GM12865 (cell line): ENCODE measurements at regions not wholly inside any gene's neighbourhood (a gene's known extent, or its start where the extent isn't known, plus 50 kb on each side); places are given as distances from the start of the nearest gene placed in this dataset.
A peak's percentile ranks its signal among the peaks of the same experiment; 100 is the strongest.

Source experiments
- DNase-seq: peaks from one replicate; pipeline ENCODE4 v3.0.0; 2010; ENCODE audit warnings: low read depth
- H3K4me3 ChIP-seq: 2 replicates; pipeline ENCODE4 v1.5.1; 2011; ENCODE audit warnings: mild to moderate bottlenecking, low read depth, low read length, control low read depth
- TF ChIP-seq, protein P1 (sequence below): IDR thresholded peaks from 2 replicates; pipeline ENCODE4 v1.5.1; 2011; ENCODE audit warnings: low read length, control low read depth, low read depth, inconsistent platforms; ENCODE audit not compliant: insufficient read depth; ENCODE audit errors: missing control alignments

DNA sequence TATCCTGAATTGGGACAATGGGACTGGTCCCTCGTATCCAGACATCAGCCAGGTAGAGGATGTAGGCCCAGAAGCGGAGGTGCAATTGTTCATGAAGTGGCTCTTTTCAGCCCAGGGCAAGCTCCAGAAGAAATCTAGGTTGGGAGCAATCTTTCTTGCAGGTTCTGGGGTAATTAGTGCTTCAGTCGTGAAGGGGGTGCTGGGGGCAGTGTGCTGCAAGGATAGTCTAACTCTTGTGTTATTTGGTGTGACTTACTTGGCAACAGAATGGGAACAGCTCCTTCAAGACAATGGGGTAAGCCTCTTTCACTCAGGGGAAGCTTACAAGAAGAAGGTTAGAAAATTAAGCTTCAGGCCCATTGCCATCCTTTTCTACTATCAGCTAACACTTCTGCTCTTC, 273.0 kb downstream of the DIPK2A start:
- DNase-seq = peak; percentile 35

DNA sequence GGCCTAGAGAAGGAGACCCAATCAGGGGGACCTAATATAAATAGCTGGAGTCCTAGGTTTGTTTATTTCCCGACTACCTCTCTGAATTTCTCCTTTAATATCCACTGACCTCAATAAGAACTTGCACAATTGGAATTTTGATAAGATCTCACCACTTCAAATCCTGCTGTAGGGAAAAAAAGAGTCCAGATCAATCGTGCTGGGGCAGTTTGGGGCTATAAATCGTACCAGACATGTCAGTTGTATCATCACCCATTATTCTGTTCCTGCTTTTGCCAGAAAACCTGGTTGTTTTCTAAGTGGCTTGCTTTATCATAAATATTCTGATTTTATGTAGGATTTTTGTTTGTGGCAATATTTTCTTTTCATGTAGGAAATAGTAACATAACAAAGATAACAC, 281.3 kb downstream of the DIPK2A start:
- TF ChIP-seq, protein P1, sequence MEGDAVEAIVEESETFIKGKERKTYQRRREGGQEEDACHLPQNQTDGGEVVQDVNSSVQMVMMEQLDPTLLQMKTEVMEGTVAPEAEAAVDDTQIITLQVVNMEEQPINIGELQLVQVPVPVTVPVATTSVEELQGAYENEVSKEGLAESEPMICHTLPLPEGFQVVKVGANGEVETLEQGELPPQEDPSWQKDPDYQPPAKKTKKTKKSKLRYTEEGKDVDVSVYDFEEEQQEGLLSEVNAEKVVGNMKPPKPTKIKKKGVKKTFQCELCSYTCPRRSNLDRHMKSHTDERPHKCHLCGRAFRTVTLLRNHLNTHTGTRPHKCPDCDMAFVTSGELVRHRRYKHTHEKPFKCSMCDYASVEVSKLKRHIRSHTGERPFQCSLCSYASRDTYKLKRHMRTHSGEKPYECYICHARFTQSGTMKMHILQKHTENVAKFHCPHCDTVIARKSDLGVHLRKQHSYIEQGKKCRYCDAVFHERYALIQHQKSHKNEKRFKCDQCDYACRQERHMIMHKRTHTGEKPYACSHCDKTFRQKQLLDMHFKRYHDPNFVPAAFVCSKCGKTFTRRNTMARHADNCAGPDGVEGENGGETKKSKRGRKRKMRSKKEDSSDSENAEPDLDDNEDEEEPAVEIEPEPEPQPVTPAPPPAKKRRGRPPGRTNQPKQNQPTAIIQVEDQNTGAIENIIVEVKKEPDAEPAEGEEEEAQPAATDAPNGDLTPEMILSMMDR = no peak
- no peak overlapping the region for H3K4me3 ChIP-seq
- no peak for DNase-seq

More for the DNA sequence above, 273.0 kb downstream of the DIPK2A start:
- TF ChIP-seq, protein P1 = no peak
- H3K4me3 ChIP-seq = no peak overlapping the region

DNA sequence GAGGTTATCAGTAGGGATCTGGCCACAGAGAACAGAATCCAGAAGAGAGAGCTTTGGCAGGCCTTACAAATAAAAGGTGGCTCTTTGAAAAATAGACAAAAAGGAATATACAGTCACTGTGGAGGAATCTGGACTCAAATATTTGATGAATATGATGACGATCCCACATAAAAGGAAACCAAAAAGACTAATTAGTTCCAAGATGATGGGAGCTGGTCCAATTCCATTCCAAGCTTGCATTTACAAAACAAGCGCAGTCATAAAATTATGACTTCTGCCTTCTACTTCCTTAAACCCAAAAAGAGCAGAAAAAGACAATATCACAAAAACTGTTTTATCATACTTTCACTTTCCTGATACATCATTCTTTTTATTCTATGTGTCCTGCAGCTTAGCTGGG, 285.8 kb downstream of the DIPK2A start:
- DNase-seq = no peak
- no peak overlapping the region for H3K4me3 ChIP-seq
- TF ChIP-seq, protein P1 = no peak

DNA sequence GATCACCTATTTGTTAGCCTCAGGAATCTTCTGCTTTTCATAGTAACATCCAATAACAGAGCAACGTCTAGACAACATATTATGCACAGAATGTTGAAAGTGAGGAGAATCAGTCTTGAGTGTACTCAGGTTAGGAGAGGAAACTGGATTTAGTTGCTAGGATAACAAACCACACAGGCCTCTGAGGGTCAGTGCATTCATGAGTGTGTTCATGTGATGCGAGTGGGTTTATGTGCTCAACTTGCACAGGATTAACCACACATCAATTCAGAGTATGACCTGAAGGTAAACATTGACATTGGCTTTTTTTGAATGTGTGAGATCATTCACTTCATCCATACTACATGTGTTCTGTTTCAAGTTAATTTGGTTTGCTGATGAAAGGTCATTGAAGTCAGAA, 287.6 kb downstream of the DIPK2A start:
- no peak for DNase-seq
- H3K4me3 ChIP-seq = no peak overlapping the region
- TF ChIP-seq, protein P1 = no peak

DNA sequence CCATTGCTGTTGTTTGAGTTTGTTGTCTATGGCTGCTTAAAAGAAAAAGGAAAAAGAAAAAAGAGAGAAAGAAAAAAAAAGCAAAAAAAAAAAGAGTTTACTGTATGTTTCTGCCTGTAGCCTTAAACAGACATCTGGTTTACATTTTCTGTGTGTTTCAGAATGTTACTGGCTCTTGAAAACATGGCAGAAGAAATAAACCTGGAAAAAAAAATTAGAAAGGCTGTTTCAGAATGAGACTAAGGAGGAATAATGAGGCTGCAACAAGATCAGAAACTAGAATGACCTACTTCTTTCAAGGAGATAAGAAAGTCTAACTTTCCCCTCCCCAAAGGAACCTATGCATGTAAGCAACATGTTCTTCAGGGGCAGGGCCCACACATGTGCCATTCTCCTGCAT, 292.1 kb downstream of the DIPK2A start:
- TF ChIP-seq, protein P1 = no peak
- DNase-seq = peak; percentile 25
- no peak overlapping the region for H3K4me3 ChIP-seq

DNA sequence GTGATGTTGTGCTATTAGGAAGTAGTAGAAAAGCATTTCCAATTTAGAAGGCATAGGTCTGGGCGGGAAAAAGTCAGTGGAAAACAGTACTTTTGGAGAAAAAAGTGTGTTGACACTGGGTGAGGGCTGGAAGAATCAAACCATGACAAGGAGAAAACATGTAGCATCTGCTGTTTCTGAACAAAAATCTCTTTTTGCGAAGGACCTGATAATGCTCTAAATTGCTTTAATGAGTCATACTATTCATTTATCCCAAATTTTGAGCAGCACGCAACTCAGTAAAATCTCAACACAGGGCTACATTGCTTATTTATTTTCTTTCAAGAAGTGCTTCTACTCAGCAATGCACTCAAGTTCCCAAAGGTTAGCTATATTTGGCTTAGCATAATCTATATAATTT, 292.7 kb downstream of the DIPK2A start:
- H3K4me3 ChIP-seq = no peak overlapping the region
- DNase-seq = no peak
- TF ChIP-seq, protein P1 = no peak

DNA sequence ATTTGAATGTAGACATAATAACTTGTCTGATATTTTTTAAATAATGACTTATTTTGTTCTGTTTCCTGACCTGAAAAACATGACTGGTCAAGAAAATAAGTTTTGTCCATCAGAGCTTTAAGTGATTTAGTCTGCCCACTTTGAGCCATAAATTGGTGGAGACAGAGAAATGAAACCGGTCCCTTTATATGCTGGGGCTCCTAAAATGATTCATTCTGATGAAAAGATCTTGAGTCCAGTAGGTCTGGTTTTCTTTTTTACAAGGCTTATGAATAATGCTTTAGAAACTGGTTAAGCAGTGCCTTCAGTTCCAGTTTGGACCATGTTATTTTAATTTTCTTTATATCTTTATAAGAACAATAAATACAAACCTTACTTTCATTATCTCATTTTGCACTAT, 293.2 kb downstream of the DIPK2A start:
- peak; percentile 31 for DNase-seq
- TF ChIP-seq, protein P1 = no peak
- H3K4me3 ChIP-seq = no peak overlapping the region
